ENCODE measurements at regions not wholly inside any gene's neighbourhood (a gene's known extent, or its start where the extent isn't known, plus 50 kb on each side); places are given as distances from the start of the nearest gene placed in this dataset.

- TF ChIP-seq ZBTB44 (tag by site-specific recombination; IDR thresholded peaks at IDR 0.05) (no peak), ZNF211 (tag by site-specific recombination; IDR thresholded peaks at IDR 0.05; ENCODE audit: low read depth) (no peak), ZNF239 (tag by site-specific recombination; IDR thresholded peaks at IDR 0.05) (no peak), YY1 (tag by site-specific recombination; IDR thresholded peaks at IDR 0.05) (no peak), ZNF544 (tag by site-specific recombination; IDR thresholded peaks at IDR 0.05) (no peak), ZNF302 (tag by site-specific recombination; IDR thresholded peaks at IDR 0.05; ENCODE audit: low read depth) (no peak), SALL2 (tag by site-specific recombination; IDR thresholded peaks at IDR 0.05; ENCODE audit: borderline replicate concordance) (no peak), KLF10 (tag by site-specific recombination; IDR thresholded peaks at IDR 0.05) (no peak), ZSCAN16 (tag by site-specific recombination; IDR thresholded peaks at IDR 0.05) (no peak)
These were observed 124.2 kb upstream of the MKLN1 start (continued) for GRCh38 chr7:131203291-131203976.

- CTCF ChIA-PET: no interaction called here
- POLR2A ChIA-PET: no interaction called here
These were observed 118.9 kb upstream of the MKLN1 start for GRCh38 chr7:131208777-131209176.

More at GRCh38 chr7:131208777-131209176, 118.9 kb upstream of the MKLN1 start:
- Histone ChIP-seq H3K27ac (ENCODE audit: extremely low read depth, low read depth, low read length) (no peak overlapping the region), H3K4me1 (ENCODE audit: control insufficient read depth, insufficient read depth, low read length) (no peaks in the 10 kb centered on the region), H3K4me3 (ENCODE audit: low read depth, low read length) (no peak overlapping the region), H3K36me3 (ENCODE audit: control insufficient read depth in 2 of 2, insufficient read depth in 1 of 2, low read length in 2 of 2) (no peaks in the 10 kb centered on the region), H3K9me3 (ENCODE audit: control insufficient read depth, insufficient read depth, low read depth, low read length) (no peaks in the 10 kb centered on the region)
- TF ChIP-seq SETDB1 (IDR thresholded peaks at IDR 0.05; ENCODE audit: insufficient read length, low read length) (no peak), IKZF3 (tag by site-specific recombination; IDR thresholded peaks at IDR 0.05) (no peak), ZNF133 (tag by site-specific recombination; IDR thresholded peaks at IDR 0.05) (no peak), ZNF362 (tag by site-specific recombination; IDR thresholded peaks at IDR 0.05) (no peak), TCF7L2 (IDR thresholded peaks at IDR 0.05; ENCODE audit: borderline replicate concordance, low read depth, low read length) (no peak), ZNF658 (tag by site-specific recombination; IDR thresholded peaks at IDR 0.05) (no peak), ZNF16 (tag by site-specific recombination; IDR thresholded peaks at IDR 0.05; ENCODE audit: low read depth) (no peak), ZNF23 (tag by site-specific recombination; IDR thresholded peaks at IDR 0.05; ENCODE audit: borderline replicate concordance) (no peak), ZNF529 (tag by site-specific recombination; IDR thresholded peaks at IDR 0.05; ENCODE audit: insufficient replicate concordance) (no peak), ZNF585B (tag by site-specific recombination; IDR thresholded peaks at IDR 0.05) (no peak), EGR2 (tag by site-specific recombination; IDR thresholded peaks at IDR 0.05; ENCODE audit: low read depth) (no peak), ZNF792 (tag by site-specific recombination; IDR thresholded peaks at IDR 0.05) (no peak), ZNF112 (tag by site-specific recombination; IDR thresholded peaks at IDR 0.05) (no peak), ZNF639 (tag by site-specific recombination; IDR thresholded peaks at IDR 0.05) (no peak), ZBTB26 (tag by site-specific recombination; optimal IDR thresholded peaks at IDR 0.05) (no peak), SCRT1 (tag by site-specific recombination; IDR thresholded peaks at IDR 0.05; ENCODE audit: borderline replicate concordance) (no peak), WT1 (tag by site-specific recombination; IDR thresholded peaks at IDR 0.05) (no peak), SALL2 (tag by site-specific recombination; IDR thresholded peaks at IDR 0.05; ENCODE audit: borderline replicate concordance) (no peak), ZNF132 (tag by site-specific recombination; IDR thresholded peaks at IDR 0.05; ENCODE audit: borderline replicate concordance) (no peak)

All from HEK293 (cell line).